Cardiac muscle cell (in vitro differentiated cells and primary cell): ENCODE measurements at regions not wholly inside any gene's neighbourhood (a gene's known extent, or its start where the extent isn't known, plus 50 kb on each side); places are given as distances from the start of the nearest gene placed in this dataset.
A peak's percentile ranks its signal among the peaks of the same experiment; 100 is the strongest.

Experiments used
- DNase-seq, 2 donors: peaks; one replicate each; pipeline versions ENCODE4 v3.0.0 to v3.0.0-alpha.2; 2010 to 2017; ENCODE audit warnings: low read depth in 1 of 2, low spot score in 1 of 2
- H3K27ac ChIP-seq: fragments of 200-600 bp; sonication (generic); 2 replicates; pipeline ENCODE4 v1.5.1; 2016
- H3K27me3 ChIP-seq: fragments of 200-600 bp; sonication (generic); 2 replicates; pipeline ENCODE4 v1.6.0; 2016; ENCODE audit warnings: control low read depth
- H3K36me3 ChIP-seq: fragments of 200-600 bp; sonication (generic); 2 replicates; pipeline ENCODE4 v1.5.1; 2016; ENCODE audit warnings: control low read depth
- H3K4me1 ChIP-seq: fragments of 200-600 bp; sonication (generic); 2 replicates; pipeline ENCODE4 v1.8.1; 2017; ENCODE audit warnings: low read depth, mild to moderate bottlenecking, mixed run types
- H3K4me3 ChIP-seq: fragments of 200-600 bp; sonication (generic); 2 replicates; pipeline ENCODE4 v1.5.1; 2016; ENCODE audit warnings: mild to moderate bottlenecking
- H3K9me3 ChIP-seq: fragments of 200-600 bp; sonication (generic); 2 replicates; pipeline ENCODE4 v1.5.1; 2017; ENCODE audit warnings: low read depth, mild to moderate bottlenecking, control low read depth
- CTCF ChIP-seq: IDR thresholded peaks from 2 replicates; pipeline ENCODE4 v1.5.1; 2012; ENCODE audit warnings: low read depth, mild to moderate bottlenecking, low read length

GRCh38 chr4:125985856-125986255, 671.1 kb downstream of the FAT4 start:
- no peaks in the 10 kb centered on the region for H3K9me3 ChIP-seq
- H3K36me3 ChIP-seq: no peaks in the 10 kb centered on the region
- H3K4me1 ChIP-seq: peaks cover under 1% of the 10 kb centered on the region
- peak in 1 of 2 donors; percentile 19 for DNase-seq
- no peaks in the 10 kb centered on the region for H3K27me3 ChIP-seq
- no peak for TF ChIP-seq CTCF
- H3K4me3 ChIP-seq: no peak overlapping the region
- H3K27ac ChIP-seq: no peak overlapping the region

GRCh38 chr4:125986307-125986706, 671.6 kb downstream of the FAT4 start:
- no peak for TF ChIP-seq CTCF
- DNase-seq: no peak

GRCh38 chr4:125988464-125988863, 673.7 kb downstream of the FAT4 start:
- Histone ChIP-seq H3K27ac (no peak overlapping the region), H3K4me1 (peaks cover 7% of the 10 kb centered on the region), H3K9me3 (no peaks in the 10 kb centered on the region), H3K27me3 (no peaks in the 10 kb centered on the region), H3K4me3 (no peak overlapping the region), H3K36me3 (no peaks in the 10 kb centered on the region)
- no peak for TF ChIP-seq CTCF
- DNase-seq: no peak

More at GRCh38 chr4:125986307-125986706, 671.6 kb downstream of the FAT4 start:
- Histone ChIP-seq H3K27ac (no peak overlapping the region), H3K4me3 (no peak overlapping the region), H3K9me3 (no peaks in the 10 kb centered on the region), H3K4me1 (peaks cover 5% of the 10 kb centered on the region), H3K27me3 (no peaks in the 10 kb centered on the region), H3K36me3 (no peaks in the 10 kb centered on the region)

GRCh38 chr4:125991398-125991797, 676.6 kb downstream of the FAT4 start:
- no peak for DNase-seq
- Histone ChIP-seq H3K27me3 (no peaks in the 10 kb centered on the region), H3K4me1 (peaks cover 7% of the 10 kb centered on the region), H3K27ac (no peak overlapping the region), H3K36me3 (no peaks in the 10 kb centered on the region), H3K9me3 (no peaks in the 10 kb centered on the region), H3K4me3 (no peak overlapping the region)
- no peak for TF ChIP-seq CTCF

GRCh38 chr4:125992891-125993290, 678.1 kb downstream of the FAT4 start:
- Histone ChIP-seq H3K4me3 (no peak overlapping the region), H3K36me3 (no peaks in the 10 kb centered on the region), H3K27ac (no peak overlapping the region), H3K4me1 (peaks cover 7% of the 10 kb centered on the region), H3K27me3 (no peaks in the 10 kb centered on the region), H3K9me3 (no peaks in the 10 kb centered on the region)
- no peak for TF ChIP-seq CTCF
- DNase-seq: peak in 1 of 2 donors; percentile 2

- DNase-seq: no peak
- Histone ChIP-seq H3K27me3 (no peaks in the 10 kb centered on the region), H3K36me3 (no peaks in the 10 kb centered on the region), H3K4me3 (no peak overlapping the region), H3K9me3 (no peaks in the 10 kb centered on the region), H3K4me1 (peaks cover 7% of the 10 kb centered on the region), H3K27ac (no peak overlapping the region)
- no peak for TF ChIP-seq CTCF
Measured at GRCh38 chr4:125994024-125994423, 679.3 kb downstream of the FAT4 start.
